ENCODE measurements at regions not wholly inside any gene's neighbourhood (a gene's known extent, or its start where the extent isn't known, plus 50 kb on each side); places are given as distances from the start of the nearest gene placed in this dataset.

- Mint-ChIP-seq H3K36me3 (ENCODE audit: unreplicated experiment) (no peaks in the 10 kb centered on the region), H3K27ac (ENCODE audit: unreplicated experiment) (no peak overlapping the region), H3K9me3 (ENCODE audit: unreplicated experiment) (peaks cover 3% of the 10 kb centered on the region), H3K4me3 (ENCODE audit: unreplicated experiment) (no peak overlapping the region), H3K27me3 (ENCODE audit: unreplicated experiment) (no peaks in the 10 kb centered on the region), H3K4me1 (ENCODE audit: unreplicated experiment) (no peaks in the 10 kb centered on the region)
- DNase-seq (ENCODE audit: extremely low spot score, unreplicated experiment): no peak
- TF ChIP-seq, protein P1, sequence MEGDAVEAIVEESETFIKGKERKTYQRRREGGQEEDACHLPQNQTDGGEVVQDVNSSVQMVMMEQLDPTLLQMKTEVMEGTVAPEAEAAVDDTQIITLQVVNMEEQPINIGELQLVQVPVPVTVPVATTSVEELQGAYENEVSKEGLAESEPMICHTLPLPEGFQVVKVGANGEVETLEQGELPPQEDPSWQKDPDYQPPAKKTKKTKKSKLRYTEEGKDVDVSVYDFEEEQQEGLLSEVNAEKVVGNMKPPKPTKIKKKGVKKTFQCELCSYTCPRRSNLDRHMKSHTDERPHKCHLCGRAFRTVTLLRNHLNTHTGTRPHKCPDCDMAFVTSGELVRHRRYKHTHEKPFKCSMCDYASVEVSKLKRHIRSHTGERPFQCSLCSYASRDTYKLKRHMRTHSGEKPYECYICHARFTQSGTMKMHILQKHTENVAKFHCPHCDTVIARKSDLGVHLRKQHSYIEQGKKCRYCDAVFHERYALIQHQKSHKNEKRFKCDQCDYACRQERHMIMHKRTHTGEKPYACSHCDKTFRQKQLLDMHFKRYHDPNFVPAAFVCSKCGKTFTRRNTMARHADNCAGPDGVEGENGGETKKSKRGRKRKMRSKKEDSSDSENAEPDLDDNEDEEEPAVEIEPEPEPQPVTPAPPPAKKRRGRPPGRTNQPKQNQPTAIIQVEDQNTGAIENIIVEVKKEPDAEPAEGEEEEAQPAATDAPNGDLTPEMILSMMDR (IDR thresholded peaks at IDR 0.05): no peak
Observed at GRCh38 chr9:11821306-11821975, 871.7 kb upstream of the TYRP1 start.

GRCh38 chr9:11828201-11828600 lies 865.0 kb upstream of the TYRP1 start:
- DNase-seq (ENCODE audit: extremely low spot score, unreplicated experiment): no peak
- H3K9me3 Mint-ChIP-seq (ENCODE audit: unreplicated experiment): no peaks in the 10 kb centered on the region
- no peak overlapping the region for H3K27ac Mint-ChIP-seq (ENCODE audit: unreplicated experiment)

GRCh38 chr9:11833056-11833455 lies 860.1 kb upstream of the TYRP1 start:
- Mint-ChIP-seq H3K27me3 (ENCODE audit: unreplicated experiment) (no peaks in the 10 kb centered on the region), H3K9me3 (ENCODE audit: unreplicated experiment) (peaks cover 7% of the 10 kb centered on the region), H3K27ac (ENCODE audit: unreplicated experiment) (no peak overlapping the region), H3K36me3 (ENCODE audit: unreplicated experiment) (no peaks in the 10 kb centered on the region), H3K4me3 (ENCODE audit: unreplicated experiment) (no peak overlapping the region), H3K4me1 (ENCODE audit: unreplicated experiment) (no peaks in the 10 kb centered on the region)
- TF ChIP-seq, protein P1 (IDR thresholded peaks at IDR 0.05): no peak
- DNase-seq (ENCODE audit: extremely low spot score, unreplicated experiment): no peak

More at GRCh38 chr9:11828201-11828600, 865.0 kb upstream of the TYRP1 start:
- no peak overlapping the region for H3K4me3 Mint-ChIP-seq (ENCODE audit: unreplicated experiment)
- no peaks in the 10 kb centered on the region for H3K36me3 Mint-ChIP-seq (ENCODE audit: unreplicated experiment)
- TF ChIP-seq, protein P1 (IDR thresholded peaks at IDR 0.05): no peak
- H3K27me3 Mint-ChIP-seq (ENCODE audit: unreplicated experiment): no peaks in the 10 kb centered on the region
- no peaks in the 10 kb centered on the region for H3K4me1 Mint-ChIP-seq (ENCODE audit: unreplicated experiment)

GRCh38 chr9:11868795-11869194 lies 824.4 kb upstream of the TYRP1 start:
- Mint-ChIP-seq H3K36me3 (ENCODE audit: unreplicated experiment) (no peaks in the 10 kb centered on the region), H3K27ac (ENCODE audit: unreplicated experiment) (no peak overlapping the region), H3K9me3 (ENCODE audit: unreplicated experiment) (no peaks in the 10 kb centered on the region), H3K4me3 (ENCODE audit: unreplicated experiment) (no peak overlapping the region), H3K27me3 (ENCODE audit: unreplicated experiment) (no peaks in the 10 kb centered on the region), H3K4me1 (ENCODE audit: unreplicated experiment) (no peaks in the 10 kb centered on the region)
- DNase-seq (ENCODE audit: extremely low spot score, unreplicated experiment): no peak
- TF ChIP-seq, protein P1 (IDR thresholded peaks at IDR 0.05): no peak

DNA sequence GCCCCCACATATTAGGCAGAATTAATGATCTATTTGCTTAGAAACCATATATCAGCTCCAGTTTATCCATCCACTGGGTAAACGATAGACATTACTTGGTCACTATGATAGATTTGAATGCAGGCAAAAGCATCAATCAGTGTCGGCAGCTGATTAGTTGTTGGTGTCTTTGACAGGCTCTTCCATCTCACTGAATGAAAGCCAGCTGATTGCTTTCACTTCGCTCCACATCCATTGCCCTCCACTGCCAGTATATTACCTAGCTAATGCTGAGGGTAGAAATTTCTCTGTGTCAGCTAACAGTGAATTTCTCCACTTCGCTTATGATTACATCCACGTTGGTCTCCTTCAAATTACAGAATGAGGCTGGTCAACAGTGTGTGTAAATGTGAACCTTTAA lies 821.3 kb upstream of the TYRP1 start:
- no peak overlapping the region for H3K27ac Mint-ChIP-seq (ENCODE audit: unreplicated experiment)

More for the DNA sequence above, 821.3 kb upstream of the TYRP1 start:
- Mint-ChIP-seq H3K27me3 (ENCODE audit: unreplicated experiment) (no peaks in the 10 kb centered on the region), H3K9me3 (ENCODE audit: unreplicated experiment) (no peaks in the 10 kb centered on the region), H3K4me1 (ENCODE audit: unreplicated experiment) (no peaks in the 10 kb centered on the region), H3K4me3 (ENCODE audit: unreplicated experiment) (no peak overlapping the region), H3K36me3 (ENCODE audit: unreplicated experiment) (no peaks in the 10 kb centered on the region)
- no peak for DNase-seq (ENCODE audit: extremely low spot score, unreplicated experiment)
- TF ChIP-seq, protein P1 (IDR thresholded peaks at IDR 0.05): no peak

Data from osteocyte (in vitro differentiated cells).